ENCODE measurements at regions not wholly inside any gene's neighbourhood (a gene's known extent, or its start where the extent isn't known, plus 50 kb on each side); places are given as distances from the start of the nearest gene placed in this dataset.
"Not testable (repeated sequence)": the region's sequence is repeated elsewhere in the genome, so short reads cannot be mapped to it uniquely, and the experiment has no call there.

DNA sequence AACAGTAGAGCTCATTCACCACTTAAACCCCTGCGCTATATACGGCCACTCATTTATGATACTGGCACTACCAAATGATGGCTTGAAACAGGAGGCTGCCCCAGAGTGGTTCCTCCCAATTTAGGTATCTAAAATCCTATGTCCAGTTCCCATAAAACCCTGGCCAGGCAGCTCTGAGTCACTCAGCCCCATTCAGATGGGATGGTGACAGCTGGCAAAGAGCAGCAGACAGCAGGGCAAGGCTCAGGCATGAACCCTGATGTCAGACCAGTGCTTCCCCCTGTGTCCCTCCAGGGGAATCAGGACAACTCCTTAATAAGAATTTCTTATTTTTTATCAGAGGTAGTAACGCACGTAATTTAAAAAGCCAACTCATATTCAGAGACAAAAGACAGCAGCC lies 77.2 kb upstream of the RNU6-1 start:
- no peak for DNase-seq
- in situ Hi-C loops (cut with HindIII; ENCODE audit: low pct_ligation_motif_present, low pct_unique_long_range_greater_than_20kb, low sequenced_read_pairs), result no loop called here

DNA sequence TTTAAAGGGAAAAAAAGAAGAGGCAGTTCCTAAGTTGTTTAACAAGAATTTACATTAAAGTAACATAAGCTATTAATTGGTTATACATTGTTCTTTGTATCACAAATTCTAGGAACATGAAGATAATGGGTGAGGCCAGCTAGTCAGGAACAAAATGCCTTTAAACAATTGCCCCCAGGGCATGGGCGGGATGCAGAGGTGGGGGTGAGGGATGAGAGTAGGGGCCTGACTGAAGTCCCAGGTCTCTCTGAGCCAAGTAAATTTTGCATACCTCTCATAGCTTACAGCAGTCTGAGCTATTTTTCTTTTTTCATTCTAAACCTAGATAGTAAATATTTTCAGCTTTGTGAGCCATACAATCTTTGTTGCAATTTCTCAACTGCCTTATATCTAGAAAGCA lies 77.8 kb upstream of the RNU6-1 start:
- in situ Hi-C loops (cut with HindIII; ENCODE audit: low pct_ligation_motif_present, low pct_unique_long_range_greater_than_20kb, low sequenced_read_pairs), result no loop called here
- no peak for DNase-seq

DNA sequence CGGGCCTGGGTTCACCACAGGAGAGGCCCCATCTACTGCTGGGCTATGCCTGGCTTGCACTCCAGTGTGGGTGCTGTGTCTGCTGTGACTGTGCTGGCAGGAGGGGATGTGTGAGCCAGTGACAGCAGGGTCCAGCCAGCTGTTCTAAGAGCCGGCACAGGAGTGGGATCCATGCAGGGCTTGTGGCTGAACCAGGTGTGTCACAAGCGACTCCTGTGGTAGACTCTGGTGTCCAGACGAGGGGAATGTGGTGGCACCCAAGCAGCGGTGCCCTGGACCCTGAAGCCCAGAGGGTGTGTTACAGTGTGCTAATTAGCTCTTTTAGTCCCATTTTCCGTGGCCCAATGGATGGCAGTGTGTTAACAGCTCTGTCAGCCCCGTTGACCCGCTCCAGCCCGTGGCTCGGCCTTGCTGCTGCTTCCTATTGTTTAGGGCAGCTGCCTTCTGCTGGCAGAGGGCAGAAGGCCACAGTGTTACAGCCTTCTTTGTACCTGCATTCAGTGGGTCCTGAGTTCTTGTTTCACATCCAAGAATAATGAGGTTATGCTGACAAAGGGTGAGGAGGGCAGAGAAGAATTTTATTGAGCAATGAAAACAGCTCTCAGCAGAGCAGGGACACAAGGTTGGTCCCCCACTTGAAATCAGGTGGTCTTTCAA lies 78.5 kb upstream of the RNU6-1 start:
- no peak for DNase-seq
- in situ Hi-C loops (cut with HindIII; ENCODE audit: low pct_ligation_motif_present, low pct_unique_long_range_greater_than_20kb, low sequenced_read_pairs), result no loop called here

DNA sequence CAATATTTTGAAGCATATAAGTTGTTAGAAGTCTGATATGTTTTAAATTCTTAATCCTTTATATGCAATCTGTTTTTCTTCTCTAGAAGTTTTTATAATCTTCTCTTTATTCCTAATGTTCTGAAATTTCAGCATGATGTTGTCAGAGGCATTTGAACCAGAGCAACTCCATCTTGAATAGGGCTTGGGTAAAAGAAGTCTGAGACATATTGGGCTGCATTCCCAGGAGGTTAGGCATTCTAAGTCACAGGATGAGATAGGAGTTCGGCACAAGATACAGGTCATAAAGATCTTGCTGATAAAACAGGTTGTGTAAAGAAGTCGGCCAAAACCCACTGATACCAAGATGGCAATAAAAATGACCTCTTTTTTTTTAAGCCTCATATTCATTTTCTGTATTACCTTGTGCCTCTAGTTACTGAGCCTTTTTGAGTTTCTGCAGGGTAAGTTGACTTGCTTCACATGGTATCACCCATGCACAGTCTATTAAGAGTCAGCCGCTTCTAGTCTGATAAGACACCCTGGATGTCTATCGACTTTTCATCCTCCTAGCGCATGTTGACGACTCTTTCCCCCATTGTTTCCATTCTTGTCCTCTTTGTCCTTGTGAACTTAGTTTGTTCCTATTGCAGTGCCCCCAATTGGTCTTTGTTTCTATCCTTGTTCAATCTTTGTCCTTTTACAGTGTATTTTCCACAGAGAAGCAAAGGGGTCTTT lies 80.8 kb upstream of the RNU6-1 start:
- in situ Hi-C loops (cut with HindIII; ENCODE audit: low pct_ligation_motif_present, low pct_unique_long_range_greater_than_20kb, low sequenced_read_pairs), result no loop called here
- DNase-seq, result no peak

GRCh38 chr15:67922106-67922675 lies 82.3 kb upstream of the RNU6-1 start:
- no peak for DNase-seq
- in situ Hi-C loops (cut with HindIII; ENCODE audit: low pct_ligation_motif_present, low pct_unique_long_range_greater_than_20kb, low sequenced_read_pairs), result no loop called here

- in situ Hi-C loops (cut with HindIII; ENCODE audit: low pct_ligation_motif_present, low pct_unique_long_range_greater_than_20kb, low sequenced_read_pairs), result no loop called here
- no peak for DNase-seq
These were observed 83.4 kb upstream of the RNU6-1 start for GRCh38 chr15:67922971-67923945.

DNA sequence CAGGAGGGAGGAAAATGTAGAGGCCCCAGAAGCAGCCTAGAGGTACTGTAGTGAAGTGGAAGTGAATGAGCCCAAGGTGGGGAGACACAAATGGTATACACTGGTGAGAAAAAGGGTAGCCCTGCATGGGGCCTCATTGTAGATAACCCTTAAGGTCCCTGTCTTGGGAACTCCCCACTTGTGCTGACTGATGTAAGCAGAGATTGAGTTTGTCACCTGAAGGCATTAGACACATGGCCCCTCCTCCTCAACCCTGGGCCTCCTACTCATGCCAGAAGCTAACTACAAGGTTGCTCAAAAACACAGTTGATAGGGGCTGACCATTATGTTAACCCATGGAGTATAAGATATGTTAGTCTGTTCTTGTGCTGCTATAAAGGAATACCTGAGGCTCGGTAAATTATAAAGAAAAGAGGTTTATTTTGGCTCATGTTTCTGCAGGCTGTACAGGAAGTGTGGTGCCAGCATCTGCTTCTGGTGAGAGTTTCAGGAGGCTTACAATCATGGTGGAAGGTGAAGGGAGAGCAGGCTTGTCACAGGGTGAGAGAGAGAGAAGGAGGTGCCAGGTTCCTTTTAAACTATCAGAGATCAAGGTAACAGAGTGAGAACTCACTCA lies 84.6 kb upstream of the RNU6-1 start:
- in situ Hi-C loops (cut with HindIII; ENCODE audit: low pct_ligation_motif_present, low pct_unique_long_range_greater_than_20kb, low sequenced_read_pairs), result no loop called here
- no peak for DNase-seq

GRCh38 chr15:67925182-67925581 lies 85.3 kb upstream of the RNU6-1 start:
- in situ Hi-C loops (cut with HindIII; ENCODE audit: low pct_ligation_motif_present, low pct_unique_long_range_greater_than_20kb, low sequenced_read_pairs), result no loop called here
- no peak for DNase-seq

DNA sequence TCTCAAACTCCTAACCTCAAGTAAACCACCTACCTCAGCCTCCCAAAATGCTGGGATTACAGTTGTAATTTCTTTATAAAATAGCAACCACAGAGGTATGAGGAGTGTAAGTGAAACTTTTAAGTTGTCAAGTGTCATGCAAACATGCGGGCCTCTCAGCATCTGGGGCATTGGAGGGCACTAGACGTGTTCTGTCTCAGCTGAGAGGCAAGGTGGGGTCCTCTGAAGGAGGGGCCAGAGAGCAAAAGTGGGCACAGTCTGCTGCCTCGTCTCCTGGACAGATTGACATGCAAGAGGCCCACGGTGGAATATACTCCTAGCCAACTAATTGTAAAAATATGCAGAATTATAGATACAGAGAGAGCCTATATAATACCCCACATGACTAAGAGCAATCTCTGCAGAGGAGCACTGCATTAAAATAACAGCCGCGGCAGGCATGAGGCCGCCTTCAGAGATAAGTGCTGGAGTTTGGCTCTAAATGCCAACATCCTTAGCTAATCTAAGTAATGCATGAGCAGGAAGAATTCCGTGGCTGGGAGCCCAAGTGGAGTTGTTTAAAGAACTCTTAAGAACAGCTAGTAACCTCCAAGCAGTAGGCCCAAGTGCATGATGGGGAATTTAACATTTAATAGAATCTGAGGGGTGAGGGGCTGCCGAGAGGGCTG lies 87.8 kb upstream of the RNU6-1 start:
- DNase-seq, result peak; percentile 78
- in situ Hi-C loops (cut with HindIII; ENCODE audit: low pct_ligation_motif_present, low pct_unique_long_range_greater_than_20kb, low sequenced_read_pairs), result no loop called here

- in situ Hi-C loops (cut with HindIII; ENCODE audit: low pct_ligation_motif_present, low pct_unique_long_range_greater_than_20kb, low sequenced_read_pairs), result no loop called here
- no peak for DNase-seq
These were observed 88.8 kb upstream of the RNU6-1 start for GRCh38 chr15:67928666-67929065.

GRCh38 chr15:67930720-67931119 lies 90.9 kb upstream of the RNU6-1 start:
- no peak for DNase-seq
- in situ Hi-C loops (cut with HindIII; ENCODE audit: low pct_ligation_motif_present, low pct_unique_long_range_greater_than_20kb, low sequenced_read_pairs), result no loop called here

DNA sequence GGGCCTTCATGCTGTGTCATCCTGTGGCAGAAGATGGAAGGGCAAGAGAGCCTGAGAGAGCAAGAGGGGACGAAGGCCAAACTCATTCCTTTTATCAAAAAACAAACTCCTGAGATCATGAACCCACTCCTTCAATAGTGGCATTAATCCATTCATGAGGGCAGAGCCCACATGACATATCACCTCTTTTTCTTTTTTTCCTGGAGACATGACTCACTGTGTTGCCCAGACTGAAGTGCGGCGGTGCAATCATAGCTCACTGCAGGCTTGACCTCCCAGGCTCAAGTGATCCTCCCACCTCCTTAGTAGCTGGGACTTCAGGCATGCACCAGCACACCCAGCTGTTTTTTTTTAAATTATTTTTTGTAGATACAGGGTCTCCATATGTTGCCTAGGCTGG lies 92.0 kb upstream of the RNU6-1 start:
- DNase-seq, result peak; percentile 32
- in situ Hi-C loops (cut with HindIII; ENCODE audit: low pct_ligation_motif_present, low pct_unique_long_range_greater_than_20kb, low sequenced_read_pairs), result no loop called here

GRCh38 chr15:67934126-67934525 lies 94.3 kb upstream of the RNU6-1 start:
- DNase-seq; in situ Hi-C loops (cut with HindIII; ENCODE audit: low pct_ligation_motif_present, low pct_unique_long_range_greater_than_20kb, low sequenced_read_pairs): not testable (repeated sequence)

GRCh38 chr15:67935244-67935643 lies 95.4 kb upstream of the RNU6-1 start:
- no peak for DNase-seq
- in situ Hi-C loops (cut with HindIII; ENCODE audit: low pct_ligation_motif_present, low pct_unique_long_range_greater_than_20kb, low sequenced_read_pairs), result no loop called here

GRCh38 chr15:67936258-67936657 lies 96.4 kb upstream of the RNU6-1 start:
- no peak for DNase-seq
- in situ Hi-C loops (cut with HindIII; ENCODE audit: low pct_ligation_motif_present, low pct_unique_long_range_greater_than_20kb, low sequenced_read_pairs), result no loop called here

GRCh38 chr15:67937153-67937761 lies 97.4 kb upstream of the RNU6-1 start:
- DNase-seq, result no peak
- in situ Hi-C loops (cut with HindIII; ENCODE audit: low pct_ligation_motif_present, low pct_unique_long_range_greater_than_20kb, low sequenced_read_pairs), result no loop called here

GRCh38 chr15:67939179-67939578 lies 99.3 kb upstream of the RNU6-1 start:
- in situ Hi-C loops (cut with HindIII; ENCODE audit: low pct_ligation_motif_present, low pct_unique_long_range_greater_than_20kb, low sequenced_read_pairs); DNase-seq: not testable (repeated sequence)

Measured in ACHN (cell line).